ENCODE measurements at regions not wholly inside any gene's neighbourhood (a gene's known extent, or its start where the extent isn't known, plus 50 kb on each side); places are given as distances from the start of the nearest gene placed in this dataset.

GRCh38 chr4:117814277-117815246 lies 219.7 kb upstream of the NDST3 start:
- 76% methylated on average over 5 of the region's 5 CpGs for WGBS (ENCODE audit: low lambda C conversion rate)
- TF ChIP-seq GABPA (IDR thresholded peaks at IDR 0.05; ENCODE audit: low read depth) (no peak), TEAD4 (IDR thresholded peaks at IDR 0.05; ENCODE audit: borderline replicate concordance, insufficient read depth) (no peak), CHD2 (IDR thresholded peaks at IDR 0.05; ENCODE audit: low read length, partially characterized antibody) (no peak), ZBTB33 (IDR thresholded peaks at IDR 0.05; ENCODE audit: borderline replicate concordance, low read depth) (no peak), GATA2 (CRISPR knock-in tag; IDR thresholded peaks at IDR 0.05) (no peak), RAD21 (IDR thresholded peaks at IDR 0.05; ENCODE audit: low read length) (no peak), PBX3 (IDR thresholded peaks at IDR 0.05) (no peak), RCOR1 (IDR thresholded peaks at IDR 0.05; ENCODE audit: low read length) (no peak), NRF1 (IDR thresholded peaks at IDR 0.05; ENCODE audit: low read depth, low read length) (no peak), SMC3 (IDR thresholded peaks at IDR 0.05; ENCODE audit: low read depth, low read length) (no peak), JUND (IDR thresholded peaks at IDR 0.05) (no peak), IRF3 (IDR thresholded peaks at IDR 0.05; ENCODE audit: low read depth, low read length) (no peak), MAX (IDR thresholded peaks at IDR 0.05; ENCODE audit: low read depth) (no peak), SIN3A (IDR thresholded peaks at IDR 0.05; ENCODE audit: borderline replicate concordance, low read depth, low read length) (no peak), USF1 (IDR thresholded peaks at IDR 0.05; ENCODE audit: borderline replicate concordance, low read depth) (no peak), YY1 (IDR thresholded peaks at IDR 0.05; ENCODE audit: low read depth) (no peak)
- Histone ChIP-seq H3K9me3 (no peaks in the 10 kb centered on the region), H3K27ac (ENCODE audit: low read depth in 2 of 2, low read length in 1 of 2) (no peak overlapping the region), H3F3A (replicated peaks; ENCODE audit: insufficient read depth) (no peaks in the 10 kb centered on the region), H3K9ac (no peak overlapping the region), H3K27me3 (ENCODE audit: insufficient read depth) (no peaks in the 10 kb centered on the region), H3K79me2 (ENCODE audit: insufficient read depth) (no peaks in the 10 kb centered on the region), H3K4me2 (no peak overlapping the region), H2AFZ (ENCODE audit: low read depth) (no peak overlapping the region), H4K20me1 (ENCODE audit: insufficient read depth) (no peaks in the 10 kb centered on the region), H3K36me3 (replicated peaks in 1 of 2; ENCODE audit: control insufficient read depth in 1 of 2, insufficient read depth in 2 of 2, low read length in 1 of 2) (no peaks in the 10 kb centered on the region), H3K9me2 (no peaks in the 10 kb centered on the region), H3K4me3 (ENCODE audit: low read depth in 2 of 2, low read length in 1 of 2) (no peak overlapping the region), H3K4me1 (ENCODE audit: control insufficient read depth in 1 of 2, insufficient read depth in 2 of 2, low read depth in 1 of 2, low read length in 1 of 2) (no peaks in the 10 kb centered on the region)
- ChIA-PET POLR2A (no interaction called here), CTCF (no interaction called here)
- no peak for DNase-seq

Measured in SK-N-SH (cell line).